GM19099 (cell line): ENCODE measurements at regions not wholly inside any gene's neighbourhood (a gene's known extent, or its start where the extent isn't known, plus 50 kb on each side); places are given as distances from the start of the nearest gene placed in this dataset.

Experiments used
- POLR2A ChIP-seq: IDR thresholded peaks from 3 replicates; pipeline ENCODE4 v1.6.1; 2011; ENCODE audit warnings: low read depth; ENCODE audit not compliant: insufficient read length; ENCODE audit errors: extremely low read depth

DNA sequence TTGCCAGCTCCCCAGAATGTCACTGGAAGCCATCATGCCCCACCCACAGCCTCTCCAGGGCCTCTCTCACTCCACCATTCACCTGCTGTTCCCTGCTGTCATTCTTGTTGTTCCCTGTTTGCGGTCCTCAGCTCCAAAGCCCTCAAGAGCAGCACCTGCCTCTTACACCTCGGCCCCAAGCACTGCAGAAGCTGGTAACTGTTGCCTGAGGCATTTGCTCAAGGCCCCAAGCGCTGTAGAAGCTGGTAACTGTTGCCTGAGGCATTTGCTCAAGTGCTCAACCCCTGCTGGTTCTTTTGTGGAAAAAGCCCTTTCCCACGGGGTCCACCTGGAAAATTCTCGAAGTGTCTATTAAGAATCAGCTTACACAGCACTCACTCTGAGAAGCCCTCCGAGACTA lies 78.0 kb downstream of the ARL6IP4 start:
- TF ChIP-seq POLR2A, result no peak

DNA sequence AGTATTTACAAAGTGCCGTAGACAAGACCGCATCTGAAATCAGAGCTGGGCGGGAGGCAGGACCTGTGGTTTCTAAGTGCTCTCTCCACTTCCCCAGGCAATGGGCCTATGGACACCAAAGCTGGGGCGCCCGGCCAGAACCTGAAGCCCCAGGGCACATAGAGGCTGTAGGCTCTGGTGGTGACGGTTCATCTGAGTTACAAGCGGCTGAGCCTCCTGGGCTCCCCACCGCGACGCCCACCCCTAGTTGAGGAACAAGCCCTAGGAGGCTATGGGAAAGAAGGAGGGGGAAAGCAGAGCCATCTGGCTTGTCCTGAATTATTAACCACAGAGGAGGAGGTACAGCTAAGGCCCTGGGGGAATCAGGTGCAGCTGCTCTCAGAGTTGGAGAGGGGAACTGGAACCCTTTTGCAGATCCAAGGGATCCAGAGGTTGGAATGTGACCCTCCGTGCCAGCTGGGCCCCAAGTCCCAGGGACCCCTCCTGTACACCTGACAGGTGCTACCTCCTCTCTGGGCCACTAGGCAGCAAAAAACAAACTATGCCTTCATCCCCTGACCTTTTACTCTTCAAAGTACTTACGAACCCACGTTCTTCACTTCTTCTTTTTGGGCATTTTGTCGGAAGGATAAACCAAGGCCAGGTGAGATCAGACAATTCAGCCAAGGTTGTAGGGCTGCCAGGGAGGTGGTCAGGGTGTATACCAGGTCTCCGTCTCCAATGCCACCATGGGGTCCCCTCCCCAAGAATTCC lies 77.2 kb downstream of the ARL6IP4 start:
- no peak for TF ChIP-seq POLR2A

DNA sequence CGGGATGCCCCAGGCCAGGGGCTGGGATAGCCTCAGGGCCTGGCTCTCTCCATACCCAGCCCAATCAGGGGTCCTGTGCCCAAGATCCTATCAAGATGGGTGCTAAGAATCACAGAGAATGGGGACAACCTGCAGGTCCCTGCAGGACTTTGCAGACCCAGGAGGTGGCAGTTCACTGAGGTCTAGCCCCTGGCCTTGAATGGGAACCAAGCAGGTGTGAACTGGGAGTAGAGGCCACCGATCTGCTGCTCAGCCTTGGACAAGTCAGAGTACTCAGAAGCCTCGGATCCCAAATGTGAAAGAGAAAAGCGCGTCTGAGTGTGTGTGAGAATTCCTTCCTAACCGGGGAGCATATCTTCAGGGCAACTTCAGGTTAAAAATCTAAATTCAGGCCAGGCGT lies 76.2 kb downstream of the ARL6IP4 start:
- no peak for TF ChIP-seq POLR2A

DNA sequence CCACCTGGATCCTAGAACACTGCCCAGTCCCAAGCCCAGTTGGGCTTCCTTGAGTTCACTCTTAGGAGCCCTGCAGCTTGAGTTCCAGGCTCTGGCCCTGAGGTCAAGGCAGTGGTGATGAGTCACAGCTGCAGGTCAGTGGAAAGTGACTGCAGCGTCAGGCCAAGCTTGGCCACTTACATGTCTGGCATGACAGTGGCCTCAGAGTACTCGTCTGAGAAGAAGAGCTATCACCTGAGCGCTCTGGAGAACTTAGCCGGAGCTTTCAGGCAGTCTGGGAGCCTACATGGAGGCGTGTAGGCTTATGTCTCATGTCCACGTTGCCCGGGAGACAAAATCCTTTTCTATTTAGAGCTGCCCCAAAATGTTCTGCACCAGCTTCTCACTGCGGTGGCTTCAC lies 75.6 kb downstream of the ARL6IP4 start:
- no peak for TF ChIP-seq POLR2A

DNA sequence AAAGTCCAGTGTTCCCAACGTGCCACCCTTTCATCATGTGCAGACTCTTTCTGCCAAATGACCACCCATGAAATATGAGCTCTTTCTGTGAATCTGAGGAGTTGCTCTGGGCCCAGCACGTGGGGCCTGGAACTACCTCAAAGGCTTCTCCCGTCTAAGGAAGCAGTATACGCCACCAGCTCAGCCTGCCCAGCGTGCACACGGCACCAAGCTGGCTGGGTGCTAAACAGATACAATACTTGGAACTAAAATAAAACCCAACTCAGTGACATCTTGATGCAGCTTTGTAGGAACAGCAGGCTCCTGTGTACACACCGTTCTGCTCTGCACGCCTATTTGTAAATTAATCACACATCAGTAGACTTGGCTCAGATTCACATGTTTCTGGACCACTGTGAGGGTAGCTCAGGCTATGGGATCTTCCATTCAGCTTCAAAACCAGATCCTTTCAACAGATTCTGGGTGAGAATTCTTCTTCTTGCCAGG lies 74.8 kb downstream of the ARL6IP4 start:
- no peak for TF ChIP-seq POLR2A

DNA sequence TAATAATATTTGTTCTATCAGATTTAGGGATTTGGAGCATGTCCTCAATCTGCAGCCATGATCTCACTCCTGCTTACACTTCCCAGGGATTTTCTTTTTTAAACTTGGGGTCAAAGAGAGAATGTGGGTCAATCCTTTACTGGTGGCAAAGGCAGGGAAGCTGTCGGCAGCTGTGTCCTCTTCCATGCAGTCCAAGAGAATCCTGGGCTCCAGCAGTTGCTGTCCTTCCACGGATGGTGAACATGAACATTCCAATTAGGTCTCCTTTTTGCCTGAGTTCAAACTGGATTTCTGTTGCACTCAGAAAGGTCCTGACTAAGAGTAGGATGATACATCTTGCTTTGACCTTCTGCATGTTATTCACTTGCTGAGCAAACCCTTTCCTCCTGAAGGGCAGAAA lies 73.9 kb downstream of the ARL6IP4 start:
- no peak for TF ChIP-seq POLR2A

DNA sequence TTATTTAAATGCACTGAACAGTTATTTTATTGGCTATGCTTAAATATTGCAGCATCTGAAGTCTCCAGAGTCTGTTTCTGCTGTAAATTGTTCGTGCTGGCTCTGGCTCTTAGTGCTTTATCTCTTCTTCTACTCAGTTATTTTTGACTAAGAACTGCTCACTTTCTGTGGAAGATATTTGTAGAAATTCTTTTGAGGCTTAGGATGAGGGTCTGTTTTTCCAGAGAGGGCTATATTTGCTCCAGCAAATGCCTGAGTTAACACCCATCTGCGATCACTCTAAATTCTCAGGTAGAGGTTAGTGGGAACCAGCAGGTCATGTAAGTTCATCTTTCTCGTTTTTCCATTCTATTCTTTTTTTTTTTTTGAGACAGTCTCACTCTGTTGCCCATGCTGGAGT lies 71.1 kb downstream of the ARL6IP4 start:
- no peak for TF ChIP-seq POLR2A

DNA sequence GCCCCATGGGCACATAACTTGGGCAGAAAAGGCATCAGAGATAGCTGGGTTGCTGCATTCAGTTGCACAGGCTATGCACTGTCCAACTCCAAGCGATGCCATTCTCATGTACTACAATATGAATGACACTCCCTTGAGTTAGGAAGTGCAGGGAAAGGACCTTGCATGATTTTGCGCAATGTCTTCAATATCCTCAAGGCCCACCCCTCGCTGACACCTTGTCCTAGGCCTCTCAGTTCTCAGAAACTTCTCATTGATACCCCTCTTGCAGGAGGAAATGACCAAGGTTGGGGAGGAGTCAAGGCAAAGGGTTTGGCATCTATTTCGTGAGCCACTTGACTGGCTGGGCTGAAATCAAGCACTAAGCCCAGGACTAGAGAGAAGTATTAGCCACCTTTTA lies 70.4 kb downstream of the ARL6IP4 start:
- no peak for TF ChIP-seq POLR2A

DNA sequence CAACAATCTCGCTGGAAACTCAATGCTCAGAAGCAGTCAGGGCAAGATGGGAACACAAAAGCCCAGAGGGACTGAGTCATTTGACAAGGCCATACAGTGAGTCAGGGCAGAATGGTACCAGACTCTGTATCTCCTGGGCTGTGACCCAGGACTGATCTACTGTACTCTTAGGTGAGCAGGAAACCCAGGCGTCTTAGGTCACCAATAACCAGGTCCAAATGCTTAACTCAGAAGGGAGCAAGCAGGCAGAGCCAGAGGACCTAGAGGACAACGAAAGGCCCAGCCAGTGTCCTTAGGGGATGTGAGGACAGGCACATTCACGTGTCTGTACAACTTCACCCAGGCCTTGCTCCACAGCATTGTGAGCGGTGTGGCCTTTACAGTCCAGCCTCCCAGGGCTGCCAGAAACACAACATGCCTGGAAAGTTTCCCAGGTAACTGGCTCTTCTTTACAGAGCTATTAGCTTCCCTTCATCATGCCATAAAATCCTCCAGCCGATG lies 69.9 kb downstream of the ARL6IP4 start:
- no peak for TF ChIP-seq POLR2A

DNA sequence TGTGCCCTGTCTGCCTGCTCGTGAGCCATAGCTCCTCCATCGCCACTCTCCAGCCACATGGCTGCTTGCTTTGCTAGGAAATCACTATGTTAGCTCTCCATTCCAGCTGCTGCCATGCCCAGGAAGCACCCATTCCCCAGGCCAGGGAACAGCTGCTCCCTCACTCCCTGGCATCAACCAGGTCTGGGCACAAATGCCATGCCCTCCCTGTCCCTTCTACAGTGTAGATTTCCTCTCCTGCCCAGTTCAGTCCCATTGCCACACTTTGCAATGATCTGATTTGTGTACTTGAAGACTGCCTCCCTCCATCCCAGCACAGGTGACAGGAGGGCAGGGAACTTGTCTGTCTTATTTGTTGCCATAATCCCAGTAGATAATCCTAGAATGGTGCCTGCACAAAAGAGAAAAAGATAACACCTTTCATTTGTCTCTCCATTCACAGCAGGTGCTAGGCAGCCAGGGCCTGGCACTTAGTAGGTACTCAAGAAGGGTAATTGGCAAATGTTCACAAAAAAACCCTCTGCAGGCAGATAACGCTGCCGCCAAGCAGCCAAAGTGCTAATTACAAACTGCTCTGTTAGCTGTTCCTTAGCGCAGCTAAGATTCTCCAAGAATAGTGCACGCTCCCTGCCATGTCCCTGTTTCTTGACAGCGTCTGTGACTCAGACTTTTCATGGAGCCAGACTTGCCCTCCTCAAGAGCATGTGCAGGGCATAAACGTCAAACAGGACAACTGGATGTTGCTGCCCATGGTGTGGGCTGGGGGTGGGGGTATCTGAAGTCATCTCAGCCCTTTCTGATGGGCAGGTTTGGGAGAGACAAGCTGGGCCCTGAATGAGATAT lies 69.1 kb downstream of the ARL6IP4 start:
- no peak for TF ChIP-seq POLR2A

DNA sequence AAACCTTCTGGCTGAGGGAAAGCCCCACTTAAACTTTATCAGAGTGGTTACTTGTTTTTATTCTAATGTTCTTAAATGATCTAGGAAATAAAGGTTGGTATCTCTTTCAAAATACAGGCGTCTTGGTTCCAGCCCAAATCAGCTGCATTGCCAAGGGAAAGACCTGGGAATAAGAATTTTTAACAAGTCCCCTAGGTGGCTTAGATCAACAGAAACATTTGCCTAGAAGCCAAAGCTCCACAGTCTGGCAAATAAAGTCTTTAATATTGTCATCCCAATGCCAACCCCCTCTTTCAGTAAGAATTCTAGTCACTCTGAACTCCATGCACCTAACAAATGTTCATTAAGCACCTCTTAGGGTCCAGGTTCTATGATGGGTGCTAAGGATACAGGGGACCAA lies 66.8 kb downstream of the ARL6IP4 start:
- no peak for TF ChIP-seq POLR2A

DNA sequence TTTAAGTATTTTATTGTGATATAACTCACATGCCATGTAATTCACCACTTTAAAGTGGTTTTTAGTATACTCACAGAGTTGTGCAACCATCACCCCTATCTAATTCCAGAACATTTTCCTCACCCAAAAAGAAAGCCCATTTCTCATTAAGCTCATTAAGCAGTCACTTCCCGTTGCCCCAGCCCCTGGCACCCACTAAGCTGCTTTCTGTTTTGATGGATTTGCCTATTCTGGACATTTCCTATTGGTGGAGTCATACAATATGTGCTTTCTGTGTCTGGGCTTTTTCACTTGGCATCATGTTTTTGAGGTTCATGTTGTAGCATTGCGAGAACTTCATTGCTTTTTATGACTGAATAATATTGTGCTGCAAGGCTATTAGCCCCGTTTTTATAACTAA lies 66.0 kb downstream of the ARL6IP4 start:
- no peak for TF ChIP-seq POLR2A

DNA sequence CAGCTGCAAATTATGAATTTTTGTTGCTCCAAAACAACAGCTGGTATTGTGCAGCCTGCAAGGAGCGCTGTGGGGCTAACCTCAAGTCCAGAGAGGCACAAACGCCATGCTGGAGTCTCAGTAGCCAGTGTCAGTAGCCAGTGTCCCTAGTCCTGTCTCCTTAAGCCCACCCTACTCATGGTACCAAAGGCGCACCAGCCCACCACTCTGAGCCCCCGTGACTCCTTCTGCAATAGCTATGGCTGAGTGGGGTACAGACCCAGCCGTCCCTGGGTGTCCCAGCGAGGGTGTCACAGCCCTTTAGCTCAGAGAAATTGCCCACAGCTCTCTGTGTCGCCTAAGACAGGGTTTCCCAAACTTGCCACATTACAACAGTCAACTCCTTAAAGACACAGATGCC lies 65.2 kb downstream of the ARL6IP4 start:
- TF ChIP-seq POLR2A, result no peak

DNA sequence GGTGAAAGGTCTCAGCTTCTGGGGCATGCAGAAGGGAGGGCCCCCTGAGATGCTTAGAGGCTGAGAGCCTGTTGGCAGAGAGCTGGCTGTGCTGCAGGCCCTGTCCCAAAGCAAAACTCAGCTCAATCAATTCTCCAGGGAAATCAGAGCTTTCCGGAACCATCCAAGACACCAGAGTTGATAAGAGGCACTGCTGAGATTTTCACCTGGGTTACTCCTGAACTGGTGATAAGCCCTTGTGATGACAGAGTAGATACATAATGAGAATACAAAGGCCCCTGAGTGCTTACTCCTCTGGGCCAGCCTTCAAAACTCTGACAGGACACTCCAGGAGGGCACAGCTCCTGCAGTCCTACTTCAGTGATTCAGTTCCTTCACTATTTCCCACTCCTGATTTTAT lies 63.9 kb downstream of the ARL6IP4 start:
- TF ChIP-seq POLR2A, result no peak

DNA sequence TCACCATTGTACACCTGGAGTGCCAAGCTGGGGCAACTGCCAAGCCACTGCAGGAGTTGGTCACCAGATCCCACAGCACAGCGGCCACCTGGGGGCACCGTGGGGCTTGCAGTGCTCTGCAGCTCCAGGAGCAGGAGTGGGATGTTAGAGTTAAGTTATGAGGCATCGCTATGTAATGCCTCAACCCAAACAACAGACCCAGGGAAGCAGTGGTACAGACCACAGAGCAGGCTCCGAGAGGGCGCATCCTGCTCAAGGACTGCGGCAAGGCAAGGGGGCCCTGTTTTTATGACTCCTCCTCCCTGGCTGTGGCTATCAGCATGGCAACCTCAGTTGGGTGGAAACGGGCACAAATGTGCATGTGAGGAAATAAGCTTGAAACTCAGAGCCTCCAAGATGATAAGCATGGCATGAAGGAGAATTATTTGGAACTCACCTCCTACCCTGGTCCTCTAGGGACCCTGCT lies 63.1 kb downstream of the ARL6IP4 start:
- no peak for TF ChIP-seq POLR2A

DNA sequence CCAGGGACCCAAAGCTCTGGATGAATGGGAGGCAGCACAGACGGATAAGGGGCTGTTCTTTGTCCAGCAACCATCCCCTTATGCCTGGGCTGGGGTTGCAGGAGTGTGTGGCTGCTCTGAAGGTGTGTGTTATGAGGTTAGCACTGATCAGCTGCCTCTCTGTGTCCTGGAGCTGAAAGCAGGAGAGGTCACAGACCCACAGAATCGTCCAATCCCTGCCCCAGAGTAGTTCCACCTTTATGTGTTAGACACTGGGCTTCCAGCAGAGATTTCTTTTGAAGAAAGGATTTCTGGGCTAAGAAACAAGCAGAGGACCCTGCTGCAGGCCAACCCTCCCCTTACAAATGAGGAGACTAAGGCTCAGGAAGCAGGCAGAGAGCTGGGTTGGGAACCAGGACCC lies 62.4 kb downstream of the ARL6IP4 start:
- TF ChIP-seq POLR2A, result no peak
